ENCODE measurements at regions not wholly inside any gene's neighbourhood (a gene's known extent, or its start where the extent isn't known, plus 50 kb on each side); places are given as distances from the start of the nearest gene placed in this dataset.

- TF ChIP-seq POLR2A (IDR thresholded peaks at IDR 0.05; ENCODE audit: low read depth, low read length) (no peak), TAF1 (IDR thresholded peaks at IDR 0.05; ENCODE audit: borderline replicate concordance, low read depth, low read length) (no peak), POLR2AphosphoS5 (IDR thresholded peaks at IDR 0.05; ENCODE audit: low read depth, low read length) (no peak)
Observed at GRCh38 chr15:85892232-85892631, 97.5 kb upstream of the KLHL25 start.

Measured in GM12892 (cell line).